Fibroblast of the conjunctiva (primary cell): ENCODE measurements at regions not wholly inside any gene's neighbourhood (a gene's known extent, or its start where the extent isn't known, plus 50 kb on each side); places are given as distances from the start of the nearest gene placed in this dataset.
"Not testable (repeated sequence)": the region's sequence is repeated elsewhere in the genome, so short reads cannot be mapped to it uniquely, and the experiment has no call there.

Experiments
- DNase-seq: peaks from one replicate; pipeline ENCODE4 v3.0.0-alpha.2; 2010; ENCODE audit warnings: low read depth

DNA sequence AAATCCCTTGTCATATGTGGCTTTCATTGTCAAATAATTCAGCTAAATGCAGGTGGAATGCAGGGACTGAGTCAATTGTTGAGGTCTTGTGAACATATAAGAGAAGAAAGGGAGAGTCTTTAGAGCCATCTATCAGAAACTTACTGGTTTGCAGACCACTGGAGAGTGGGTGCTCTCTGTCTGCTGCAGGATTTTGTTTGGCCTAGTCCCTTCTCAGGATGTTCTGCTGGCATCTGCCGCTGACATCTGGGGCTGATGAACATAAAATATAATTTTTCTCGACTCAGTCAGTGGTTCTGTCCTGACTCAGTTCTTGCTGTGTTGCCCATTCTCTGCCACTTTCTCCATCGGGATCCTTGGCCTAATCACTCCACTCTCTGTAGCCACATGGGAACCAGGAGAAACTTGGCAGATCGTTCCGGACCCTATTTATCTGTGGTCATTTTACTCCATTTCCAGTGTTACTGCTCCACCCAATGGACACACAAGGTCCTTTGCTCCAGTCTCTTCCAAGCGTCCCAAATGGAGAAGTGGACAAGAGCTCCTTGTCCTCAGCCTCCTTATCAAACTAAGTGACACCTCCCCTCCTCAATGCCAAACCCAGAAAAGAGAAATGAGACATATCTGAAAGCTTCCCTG lies 436.2 kb downstream of the FAT4 start:
- peak; percentile 27 for DNase-seq

GRCh38 chr4:125758438-125758837 lies 443.7 kb downstream of the FAT4 start:
- no peak for DNase-seq

DNA sequence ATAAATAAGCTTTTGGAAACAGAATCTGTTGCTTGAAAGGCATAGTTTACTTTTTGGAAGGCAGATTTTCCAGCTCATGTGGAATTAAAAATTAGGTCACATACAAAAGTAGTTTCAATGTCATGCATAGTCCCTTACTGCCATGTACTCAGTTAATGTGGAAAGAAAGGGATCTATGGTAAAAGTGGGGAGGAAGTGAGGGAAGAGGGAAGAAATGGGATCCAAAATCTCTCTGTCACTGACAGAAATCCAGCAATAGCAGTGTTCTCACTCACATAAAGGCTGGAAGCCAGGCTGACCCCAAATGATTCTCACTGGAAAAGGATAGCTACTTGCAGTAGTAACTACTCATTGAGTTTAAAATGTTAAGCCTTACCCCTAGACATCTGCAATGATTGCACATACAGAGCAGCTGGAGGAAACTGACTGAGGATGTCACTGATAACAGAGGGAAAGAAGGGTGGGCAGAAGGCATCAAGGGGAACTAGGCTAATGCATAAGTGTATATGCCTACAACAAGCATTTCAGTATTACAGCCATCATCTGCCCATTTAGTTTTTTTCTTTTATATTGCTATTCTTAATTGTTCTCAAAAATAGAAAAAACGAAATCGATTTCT lies 445.6 kb downstream of the FAT4 start:
- no peak for DNase-seq

GRCh38 chr4:125760956-125761355 lies 446.2 kb downstream of the FAT4 start:
- DNase-seq = no peak

DNA sequence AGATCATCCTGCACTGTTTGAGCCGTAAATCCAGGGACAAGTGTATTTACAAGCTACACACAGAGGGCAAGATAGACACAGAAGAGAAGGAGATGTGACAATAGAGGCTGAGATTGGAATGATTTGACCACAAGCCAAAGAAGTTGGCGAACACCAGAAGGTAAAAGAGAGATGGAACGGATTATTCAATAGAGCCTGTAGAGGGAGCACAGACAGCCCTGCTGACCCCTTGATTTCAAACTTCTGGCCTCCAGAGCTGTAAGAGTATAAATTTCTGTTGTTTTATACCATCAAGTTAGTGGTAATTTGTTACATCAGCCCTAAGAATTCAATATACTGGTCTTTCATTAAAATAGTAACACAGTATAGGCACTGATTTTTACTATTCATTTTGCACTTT lies 447.8 kb downstream of the FAT4 start:
- no peak for DNase-seq

- DNase-seq = no peak
Observed at GRCh38 chr4:125765941-125766340, 451.2 kb downstream of the FAT4 start.

DNA sequence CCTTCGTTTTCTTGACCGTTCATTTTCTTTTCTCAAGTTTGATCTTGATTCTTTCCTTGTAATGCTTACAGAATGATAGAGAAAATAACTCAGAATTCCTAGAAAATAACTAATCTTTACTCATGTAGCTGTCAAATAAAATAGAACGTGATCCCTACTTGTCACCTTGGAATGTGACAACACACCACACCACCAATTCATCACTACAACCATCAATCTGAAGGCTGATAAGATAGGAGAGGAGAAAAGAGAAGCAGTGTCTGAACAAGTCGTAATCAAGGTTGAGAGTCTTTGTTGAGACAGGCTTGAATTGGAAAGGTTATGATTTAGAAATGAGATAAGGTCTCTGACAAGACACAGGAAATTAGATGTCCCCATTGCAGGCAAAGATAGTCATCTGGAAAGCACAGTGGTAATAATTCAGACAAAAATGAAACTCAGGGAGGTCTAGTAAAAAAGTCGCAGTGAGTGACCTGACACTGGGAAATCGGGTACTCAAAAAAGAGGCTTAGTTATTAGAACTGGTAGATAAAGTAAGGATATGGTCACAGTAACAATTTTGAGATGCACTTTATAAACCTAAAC lies 456.2 kb downstream of the FAT4 start:
- DNase-seq = no peak

GRCh38 chr4:125772680-125773079 lies 457.9 kb downstream of the FAT4 start:
- DNase-seq = no peak

DNA sequence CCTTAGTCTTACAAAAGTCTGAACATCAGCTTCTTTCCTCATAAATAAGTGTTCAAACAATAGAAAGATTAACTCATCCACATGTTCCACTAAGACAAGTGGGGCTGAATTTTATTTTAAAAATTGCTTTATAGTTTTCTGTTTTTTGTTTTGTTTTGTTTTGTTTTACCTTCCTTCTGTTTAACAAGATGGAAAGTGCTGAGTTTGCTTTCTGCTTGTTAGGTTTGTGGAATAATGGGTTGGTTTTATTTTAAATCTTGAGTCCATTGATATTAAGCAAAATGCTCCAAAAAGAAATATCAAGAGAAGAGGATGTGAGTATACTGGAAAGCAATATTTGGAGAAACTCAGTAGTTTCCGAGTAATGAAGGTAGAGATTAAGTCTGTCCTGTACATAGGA lies 458.7 kb downstream of the FAT4 start:
- no peak for DNase-seq

DNA sequence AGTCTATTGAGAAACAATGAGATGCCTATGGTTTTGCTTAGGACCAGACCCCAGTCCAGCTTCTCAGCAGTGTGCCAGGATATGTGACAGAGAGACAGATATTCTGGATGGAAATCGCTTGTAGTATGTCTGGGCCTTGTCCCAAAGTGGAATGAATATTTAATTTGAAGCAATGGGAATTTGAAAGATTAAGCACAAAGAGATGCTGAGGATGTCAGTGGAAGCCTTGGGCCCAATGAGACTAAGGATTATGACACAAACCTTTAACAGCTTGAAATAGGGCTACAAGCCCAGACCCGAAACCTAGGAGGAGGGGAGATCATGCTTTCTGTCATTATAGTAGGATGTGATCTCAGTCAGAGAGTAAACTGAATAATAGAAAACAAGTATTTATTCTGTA lies 459.2 kb downstream of the FAT4 start:
- no peak for DNase-seq

GRCh38 chr4:125776146-125776545 lies 461.4 kb downstream of the FAT4 start:
- no peak for DNase-seq

- peak; percentile 10 for DNase-seq
Observed at GRCh38 chr4:125780164-125780563, 465.4 kb downstream of the FAT4 start.

DNA sequence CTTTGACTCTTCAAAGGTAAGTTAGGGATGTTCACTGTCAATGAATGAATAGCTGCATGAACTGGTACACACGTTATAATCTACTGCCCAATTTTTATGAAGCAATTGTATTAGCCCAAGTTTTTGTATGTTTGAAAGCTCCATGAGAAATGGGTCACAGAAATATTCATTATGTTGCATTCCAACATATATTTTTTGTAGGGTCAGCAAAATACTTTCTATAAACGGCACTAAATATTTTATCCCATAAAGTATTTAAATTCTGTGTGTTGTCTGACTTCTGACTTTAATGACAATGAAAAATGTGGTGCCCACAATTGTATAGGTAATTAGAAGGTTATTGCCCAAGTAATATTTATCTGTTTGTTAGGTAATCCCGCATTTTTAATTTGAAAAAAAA lies 466.0 kb downstream of the FAT4 start:
- no peak for DNase-seq

DNA sequence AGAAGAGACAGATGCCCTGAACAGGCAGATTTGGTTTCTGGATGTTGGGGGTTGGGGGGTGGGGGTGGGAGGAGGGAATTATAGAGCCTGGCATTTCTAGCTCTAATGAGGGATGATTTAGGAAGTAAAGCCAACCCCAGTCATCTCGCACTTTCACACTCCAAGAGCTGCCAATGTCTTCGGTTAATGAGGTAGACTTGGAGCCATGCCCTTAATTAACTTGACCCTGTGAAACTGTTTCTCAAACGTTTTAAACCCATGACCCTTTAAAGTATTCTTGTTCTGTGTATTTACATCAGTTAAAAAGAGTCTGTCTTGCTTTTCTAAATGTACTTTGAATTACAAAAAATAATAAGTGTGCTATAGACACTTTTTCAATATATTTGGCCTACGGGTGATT lies 466.9 kb downstream of the FAT4 start:
- DNase-seq = no peak

DNA sequence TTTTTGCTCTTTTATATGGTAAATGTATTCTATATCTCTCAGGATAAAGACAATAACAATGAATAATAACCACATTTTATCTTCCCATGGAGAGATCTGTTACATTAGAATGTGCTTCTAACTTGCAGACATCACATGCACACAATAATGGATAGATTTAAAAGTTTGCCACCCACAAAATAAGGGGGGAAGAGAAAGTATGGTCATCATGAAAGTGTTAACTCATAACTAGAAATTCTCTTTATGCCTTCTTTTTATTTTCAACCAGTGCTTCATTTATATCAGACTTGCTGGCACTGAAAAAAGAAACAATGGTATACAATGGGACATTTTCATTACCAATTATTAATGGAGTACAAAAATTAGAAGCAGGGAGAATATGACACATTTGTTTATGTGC lies 470.0 kb downstream of the FAT4 start:
- no peak for DNase-seq

DNA sequence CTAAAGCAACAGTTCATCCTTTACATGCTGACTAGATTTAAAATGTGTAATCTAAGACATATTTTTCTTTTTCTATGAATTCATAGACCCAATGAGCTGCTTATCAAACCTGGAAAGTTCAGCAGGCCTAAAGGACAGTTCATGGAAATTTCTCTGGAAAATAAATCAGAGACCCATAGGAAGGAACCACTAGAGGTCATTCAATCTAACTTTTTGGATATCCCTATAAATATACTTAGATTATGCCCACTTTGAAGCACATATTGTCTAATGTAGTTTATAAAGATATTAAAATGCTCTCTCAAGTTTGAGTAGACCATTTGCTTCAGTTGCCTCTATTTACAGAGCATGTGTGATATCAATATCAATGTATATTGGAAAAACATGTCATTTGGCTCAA lies 473.0 kb downstream of the FAT4 start:
- no peak for DNase-seq

- DNase-seq = peak; percentile 18
Observed at GRCh38 chr4:125789023-125789422, 474.3 kb downstream of the FAT4 start.

DNA sequence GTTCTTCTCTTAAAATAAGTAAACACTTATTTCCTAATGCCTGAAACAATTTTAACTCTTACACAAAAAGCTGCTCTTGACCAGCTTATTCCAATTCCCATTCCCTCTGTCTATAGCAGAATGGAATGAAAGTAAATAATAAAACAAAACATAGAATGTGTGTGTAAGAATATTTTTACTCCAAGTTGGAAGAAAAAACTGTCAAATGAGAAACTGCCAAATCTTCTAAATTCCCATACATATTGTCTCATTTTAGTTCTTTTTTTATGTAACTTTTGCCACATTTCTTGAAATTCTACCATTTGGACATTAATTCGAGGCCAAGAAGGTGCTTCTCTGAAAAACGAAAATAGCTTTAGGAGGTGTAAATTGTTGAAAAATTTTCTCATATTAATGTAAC lies 477.1 kb downstream of the FAT4 start:
- DNase-seq = no peak

GRCh38 chr4:125794989-125795388 lies 480.2 kb downstream of the FAT4 start:
- no peak for DNase-seq

- no peak for DNase-seq
Observed at GRCh38 chr4:125796138-125796537, 481.4 kb downstream of the FAT4 start.

DNA sequence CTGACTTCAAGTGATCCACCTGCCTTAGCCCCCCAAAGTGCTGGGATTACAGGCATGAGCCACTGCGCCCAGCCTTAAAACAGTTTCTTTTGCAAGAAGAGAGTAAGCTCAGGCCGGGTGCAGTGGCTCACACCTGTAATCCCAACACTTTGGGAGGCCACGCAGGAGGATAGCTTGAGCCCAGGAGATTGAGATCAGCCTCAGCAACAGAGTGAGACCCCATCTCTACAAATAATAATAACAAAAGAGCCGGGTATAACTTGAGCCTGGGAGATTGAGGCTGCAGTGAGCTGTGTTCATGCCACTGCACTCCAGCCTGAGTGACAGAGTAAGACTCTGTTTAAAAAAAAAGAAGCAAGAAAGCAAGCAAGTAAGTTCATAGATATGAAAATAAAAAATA lies 482.9 kb downstream of the FAT4 start:
- not testable (repeated sequence) for DNase-seq

GRCh38 chr4:125801373-125801772 lies 486.6 kb downstream of the FAT4 start:
- no peak for DNase-seq

GRCh38 chr4:125801924-125802323 lies 487.2 kb downstream of the FAT4 start:
- no peak for DNase-seq

- no peak for DNase-seq
Observed at GRCh38 chr4:125808022-125808421, 493.3 kb downstream of the FAT4 start.
